BE2C (cell line): ENCODE measurements at regions not wholly inside any gene's neighbourhood (a gene's known extent, or its start where the extent isn't known, plus 50 kb on each side); places are given as distances from the start of the nearest gene placed in this dataset.
A peak's percentile ranks its signal among the peaks of the same experiment; 100 is the strongest.

ENCODE experiments used
- DNase-seq: peaks from one replicate; pipeline ENCODE4 v3.0.0-alpha.2; 2020
- H3K27me3 ChIP-seq: fragments of 250-450 bp; sonication (Bioruptor Pico); 2 replicates; pipeline ENCODE4 v1.5.1; 2020; ENCODE audit warnings: mild to moderate bottlenecking
- H3K36me3 ChIP-seq: fragments of 250-450 bp; sonication (Bioruptor Pico); 2 replicates; pipeline ENCODE4 v1.5.1; 2020; ENCODE audit warnings: mild to moderate bottlenecking
- H3K4me1 ChIP-seq: fragments of 250-450 bp; sonication (Bioruptor Pico); 2 replicates; pipeline ENCODE4 v1.5.1; 2020
- H3K4me3 ChIP-seq: 2 replicates; pipeline ENCODE4 v1.5.1; 2011; ENCODE audit warnings: low read depth, low read length
- H3K9me3 ChIP-seq: fragments of 250-450 bp; sonication (Bioruptor Pico); 2 replicates; pipeline ENCODE4 v1.5.1; 2020
- CTCF ChIP-seq: IDR thresholded peaks from 2 replicates; pipeline ENCODE4 v1.5.1; 2012; ENCODE audit warnings: mild to moderate bottlenecking, low read depth, low read length

DNA sequence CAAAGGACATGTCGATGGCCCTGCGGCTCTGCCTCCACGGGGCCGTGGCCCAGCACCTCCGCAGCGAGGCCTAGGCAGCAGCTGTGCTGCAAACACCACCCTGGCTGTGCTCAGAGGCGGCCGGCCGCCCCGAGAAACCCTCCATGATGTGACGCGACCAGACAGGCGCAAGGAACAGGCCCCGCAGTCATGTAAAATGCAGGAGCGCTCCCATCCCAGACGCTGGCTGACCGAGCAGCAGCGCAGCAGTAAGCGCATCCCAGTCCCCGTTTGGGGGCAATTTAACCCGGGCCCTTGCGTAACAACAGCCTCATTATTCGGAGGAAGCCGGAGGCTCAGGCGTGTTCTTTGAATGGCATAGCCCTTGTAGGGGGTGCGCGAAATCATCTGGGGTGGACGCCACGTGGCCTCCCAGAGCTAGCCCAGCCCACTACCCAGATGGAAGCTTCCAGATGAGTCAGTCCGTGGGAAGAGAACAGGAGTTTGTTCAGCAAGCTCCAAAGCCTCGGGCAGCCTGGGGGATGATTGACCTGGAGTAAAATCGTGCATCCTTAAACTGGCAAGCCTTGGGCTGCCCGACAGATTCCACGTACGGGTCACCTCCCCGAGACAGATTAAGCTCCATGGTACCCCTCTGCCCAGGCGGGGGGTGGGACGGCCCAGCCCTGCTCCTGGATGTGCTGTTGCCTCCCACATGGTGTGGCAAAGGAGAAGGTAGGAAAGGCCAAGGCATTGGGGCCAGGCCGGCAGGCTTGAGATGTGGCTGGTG lies 124.0 kb downstream of the HMX1 start:
- Histone ChIP-seq H3K27me3 (no peaks in the 10 kb centered on the region), H3K4me1 (no peaks in the 10 kb centered on the region), H3K4me3 (no peak overlapping the region), H3K36me3 (no peaks in the 10 kb centered on the region), H3K9me3 (no peaks in the 10 kb centered on the region)
- TF ChIP-seq CTCF, result no peak
- DNase-seq, result no peak

DNA sequence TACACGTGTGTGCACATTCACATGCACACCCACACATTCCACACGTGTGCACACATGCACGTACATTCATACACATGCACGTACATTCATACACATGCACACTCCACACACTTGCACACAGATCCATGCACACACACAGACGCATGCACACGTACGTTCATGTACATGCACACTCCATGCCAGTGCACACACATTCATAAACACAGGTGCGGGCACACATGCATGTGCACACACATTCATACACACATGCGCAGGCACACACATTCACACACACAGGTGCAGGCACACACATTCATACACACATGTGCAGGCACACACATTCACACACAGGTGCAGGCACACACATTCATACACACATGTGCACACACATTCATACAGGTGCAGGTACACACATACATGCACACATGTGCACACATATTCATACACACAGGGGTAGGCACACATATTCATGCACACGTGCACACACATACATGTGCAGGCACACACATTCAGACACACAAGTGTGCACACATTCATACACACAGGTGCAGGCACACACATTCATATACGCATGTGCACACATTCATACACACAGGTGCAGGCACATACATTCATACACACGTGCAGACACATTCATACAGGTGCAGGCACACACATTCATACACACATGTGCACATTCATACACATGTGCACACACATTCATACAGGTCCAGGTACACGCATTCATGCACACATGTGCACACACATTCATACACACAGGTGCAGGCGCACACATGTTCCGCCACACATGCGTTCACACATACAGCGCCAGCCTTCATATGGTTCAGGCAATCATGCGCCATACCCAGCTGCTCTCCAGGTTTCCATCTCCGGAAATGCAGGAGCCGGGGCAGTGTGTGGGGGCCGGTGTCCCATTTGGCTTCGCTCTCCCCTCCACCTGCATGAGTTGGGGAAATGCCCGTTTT lies 124.8 kb downstream of the HMX1 start:
- H3K4me1 ChIP-seq, result no peaks in the 10 kb centered on the region
- DNase-seq, result no peak
- TF ChIP-seq CTCF, result no peak
- H3K36me3 ChIP-seq, result no peaks in the 10 kb centered on the region
- H3K9me3 ChIP-seq, result no peaks in the 10 kb centered on the region
- H3K27me3 ChIP-seq, result no peaks in the 10 kb centered on the region
- H3K4me3 ChIP-seq, result no peak overlapping the region

- H3K4me3 ChIP-seq, result no peak overlapping the region
- TF ChIP-seq CTCF, result no peak
- H3K36me3 ChIP-seq, result no peaks in the 10 kb centered on the region
- no peak for DNase-seq
- no peaks in the 10 kb centered on the region for H3K9me3 ChIP-seq
- H3K4me1 ChIP-seq, result no peaks in the 10 kb centered on the region
- no peaks in the 10 kb centered on the region; the same call in 1 of the 2 replicates for H3K27me3 ChIP-seq
These were observed 125.8 kb downstream of the HMX1 start for GRCh38 chr4:8745826-8746225.

DNA sequence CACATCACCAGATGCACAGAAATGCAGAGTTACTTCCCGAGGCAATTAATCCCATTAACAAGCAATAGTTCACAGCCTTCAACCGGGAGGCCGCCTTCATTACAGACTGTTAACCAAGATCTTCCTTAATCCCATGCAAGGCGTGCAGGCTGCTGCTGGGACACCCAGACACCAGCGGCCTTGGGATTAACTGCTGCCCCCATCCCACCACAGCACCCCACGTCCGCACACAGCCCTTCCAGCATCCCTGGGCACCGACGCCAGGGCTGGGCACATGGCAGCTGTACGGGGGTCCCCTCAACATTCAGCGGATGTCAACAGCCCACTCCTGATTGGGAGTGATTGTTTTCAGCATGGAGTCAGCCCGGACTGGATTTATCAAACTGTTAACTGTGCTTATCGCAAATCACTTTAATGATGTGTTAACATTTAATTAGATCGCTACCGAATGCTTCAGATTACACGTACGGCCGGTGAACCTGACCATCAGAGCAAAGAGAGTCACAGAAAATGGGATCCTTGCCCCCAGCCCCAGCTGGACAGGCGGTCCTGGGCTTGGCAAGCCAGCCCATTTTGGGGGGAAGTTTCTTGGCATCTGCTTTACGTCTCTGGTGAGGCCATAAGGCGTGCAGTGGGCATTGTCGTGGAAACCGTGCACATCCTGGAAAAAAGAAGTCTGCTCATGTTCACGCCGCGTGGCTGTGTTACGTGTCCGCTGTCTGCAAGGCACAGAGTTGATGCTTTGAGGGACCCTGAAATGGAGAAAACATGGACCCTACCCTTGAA lies 126.4 kb downstream of the HMX1 start:
- Histone ChIP-seq H3K36me3 (no peaks in the 10 kb centered on the region), H3K4me3 (no peak overlapping the region), H3K9me3 (no peaks in the 10 kb centered on the region), H3K27me3 (no peaks in the 10 kb centered on the region; the same call in 1 of the 2 replicates), H3K4me1 (no peaks in the 10 kb centered on the region)
- no peak for DNase-seq
- no peak for TF ChIP-seq CTCF

GRCh38 chr4:8744083-8744805 lies 127.4 kb downstream of the HMX1 start:
- Histone ChIP-seq H3K27me3 (no peaks in the 10 kb centered on the region; the same call in 1 of the 2 replicates), H3K36me3 (no peaks in the 10 kb centered on the region), H3K9me3 (no peaks in the 10 kb centered on the region), H3K4me3 (no peak overlapping the region), H3K4me1 (no peaks in the 10 kb centered on the region)
- 0 out of 2 replicates have a peak, but pooled peaks have one; percentile 15 for TF ChIP-seq CTCF
- no peak for DNase-seq
